ENCODE measurements at regions not wholly inside any gene's neighbourhood (a gene's known extent, or its start where the extent isn't known, plus 50 kb on each side); places are given as distances from the start of the nearest gene placed in this dataset.

- no peak for TF ChIP-seq CTCF (IDR thresholded peaks at IDR 0.05)
- no peak for TF ChIP-seq SMC3 (IDR thresholded peaks at IDR 0.05)
- no peak for TF ChIP-seq MAFK (IDR thresholded peaks at IDR 0.05; ENCODE audit: partially characterized antibody)
- TF ChIP-seq POLR2A (IDR thresholded peaks at IDR 0.05; ENCODE audit: low read length), result no peak
Observed at GRCh38 chr6:122214605-122215318, 184.7 kb upstream of the HSF2 start.

Data from A549 (cell line).